OCI-LY1 (cell line): ENCODE measurements at regions not wholly inside any gene's neighbourhood (a gene's known extent, or its start where the extent isn't known, plus 50 kb on each side); places are given as distances from the start of the nearest gene placed in this dataset.

Experiments used
- H2AFZ ChIP-seq: fragments of 200-600 bp; sonication (generic), shearing (Covaris generic); 2 replicates; pipeline ENCODE4 v1.6.0; 2014; ENCODE audit warnings: antibody characterized with exemption, mild to moderate bottlenecking, low read length
- H3F3A ChIP-seq: fragments of 200-600 bp; sonication (generic), shearing (Covaris generic); 2 replicates; pipeline ENCODE4 v1.6.0; 2014; ENCODE audit warnings: mild to moderate bottlenecking, antibody characterized with exemption, low read length, moderate library complexity; ENCODE audit not compliant: insufficient read depth
- H3K27ac ChIP-seq: fragments of 200-600 bp; sonication (generic); 2 replicates; pipeline ENCODE4 v1.5.1; 2014; ENCODE audit warnings: low read length, mixed run types, mild to moderate bottlenecking, low read depth; ENCODE audit not compliant: poor library complexity, severe bottlenecking
- H3K27me3 ChIP-seq: fragments of 200-600 bp; sonication (generic); 2 replicates; pipeline ENCODE4 v1.6.0; 2014; ENCODE audit warnings: antibody characterized with exemption, mild to moderate bottlenecking, low read length, moderate library complexity; ENCODE audit not compliant: insufficient read depth
- H3K36me3 ChIP-seq: fragments of 200-600 bp; sonication (generic); 2 replicates; pipeline ENCODE4 v1.6.1; 2014; ENCODE audit warnings: mild to moderate bottlenecking, antibody characterized with exemption, low read length, moderate library complexity, mixed read lengths; ENCODE audit not compliant: insufficient read depth
- H3K4me1 ChIP-seq: fragments of 200-600 bp; sonication (generic); 2 replicates; pipeline ENCODE4 v1.5.1; 2014; ENCODE audit warnings: mild to moderate bottlenecking, low read length, moderate library complexity; ENCODE audit not compliant: insufficient read depth, severe bottlenecking
- H3K4me2 ChIP-seq: fragments of 200-600 bp; sonication (generic), shearing (Covaris generic); 2 replicates; pipeline ENCODE4 v1.6.1; 2014; ENCODE audit warnings: low read length
- H3K4me3 ChIP-seq: fragments of 200-600 bp; sonication (generic); 2 replicates; pipeline ENCODE4 v1.5.1; 2014; ENCODE audit warnings: low read length, low read depth, mild to moderate bottlenecking, mixed read lengths; ENCODE audit not compliant: poor library complexity, severe bottlenecking
- H3K79me2 ChIP-seq: fragments of 200-600 bp; shearing (Covaris generic); 2 replicates; pipeline ENCODE4 v1.6.1; 2016; ENCODE audit warnings: mixed run types, low read length, mixed read lengths; ENCODE audit not compliant: insufficient read depth
- H3K9ac ChIP-seq: fragments of 200-600 bp; sonication (generic), shearing (Covaris generic); 2 replicates; pipeline ENCODE4 v1.6.1; 2014; ENCODE audit warnings: mild to moderate bottlenecking, low read length, mixed read lengths
- H3K9me2 ChIP-seq: fragments of 200-600 bp; sonication (generic), shearing (Covaris generic); 2 replicates; pipeline ENCODE4 v1.6.1; 2014; ENCODE audit warnings: low read depth, mild to moderate bottlenecking, low read length, mixed read lengths
- H3K9me3 ChIP-seq: fragments of 200-600 bp; shearing (Covaris generic); 2 replicates; pipeline ENCODE4 v1.6.1; 2014; ENCODE audit warnings: low read length, mixed read lengths
- H4K20me1 ChIP-seq: fragments of 200-600 bp; sonication (generic), shearing (Covaris generic); 2 replicates; pipeline ENCODE4 v1.6.0; 2016; ENCODE audit warnings: mild to moderate bottlenecking, low read length; ENCODE audit not compliant: insufficient read depth
- CTCF ChIP-seq: fragments of 200-600 bp; sonication (generic), shearing (Covaris generic); IDR thresholded peaks from 2 replicates; pipeline ENCODE4 v1.5.1; 2017; ENCODE audit warnings: mild to moderate bottlenecking, antibody characterized with exemption, low read length, moderate library complexity, mixed read lengths
- EZH2 ChIP-seq: fragments of 200-600 bp; sonication (generic), shearing (Covaris generic); IDR thresholded peaks from 2 replicates; pipeline ENCODE4 v1.8.0; 2017; ENCODE audit warnings: borderline replicate concordance, mixed run types, mild to moderate bottlenecking, antibody characterized with exemption, low read length, moderate library complexity, mixed read lengths

DNA sequence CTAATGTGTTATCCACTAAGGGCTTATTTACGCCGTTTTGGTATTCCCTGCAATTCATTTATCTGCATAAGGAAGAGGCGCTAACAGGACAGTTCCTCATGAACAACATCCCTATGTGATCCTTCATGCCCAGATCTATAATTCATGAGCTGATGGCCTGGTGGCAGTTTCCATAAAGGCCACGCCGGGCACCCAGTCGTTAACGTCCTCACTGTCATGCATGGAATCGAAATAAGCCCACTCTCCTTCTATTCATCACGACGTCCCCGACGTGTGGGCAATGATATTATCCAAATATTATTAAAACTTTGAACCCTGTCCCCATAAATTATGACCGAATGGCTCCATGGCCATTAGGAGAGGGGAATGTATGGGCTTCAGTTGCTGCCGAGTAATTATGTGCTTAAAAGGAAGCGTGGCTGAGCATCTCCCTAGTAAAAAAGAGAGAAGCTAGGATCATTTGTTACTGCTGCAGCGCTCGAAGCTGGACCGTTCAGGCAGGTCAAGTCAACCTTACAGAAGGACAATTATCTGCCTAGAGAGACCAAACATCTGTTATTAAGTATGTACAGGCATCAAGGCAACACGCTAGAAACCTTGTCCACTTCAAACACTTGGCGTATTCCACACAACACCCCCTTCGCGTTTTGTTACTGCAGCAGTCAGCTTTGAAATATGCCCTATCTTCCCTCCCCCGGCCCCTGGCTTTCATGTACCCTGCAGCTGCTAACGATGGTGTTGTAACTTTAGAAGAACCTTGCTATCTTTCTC is 94.0 kb upstream of the SALL1 start:
- TF ChIP-seq EZH2, result no peak
- no peak for TF ChIP-seq CTCF
- H3K4me1 ChIP-seq, result no peaks in the 10 kb centered on the region
- no peaks in the 10 kb centered on the region for H3K36me3 ChIP-seq
- no peaks in the 10 kb centered on the region for H4K20me1 ChIP-seq
- no peaks in the 10 kb centered on the region for H3K9me2 ChIP-seq
- H3F3A ChIP-seq, result no peaks in the 10 kb centered on the region
- H3K9me3 ChIP-seq, result no peaks in the 10 kb centered on the region
- no peak overlapping the region for H3K4me2 ChIP-seq
- H3K4me3 ChIP-seq, result no peak overlapping the region
- H3K27me3 ChIP-seq, result no peaks in the 10 kb centered on the region
- H3K27ac ChIP-seq, result no peak overlapping the region
- H3K9ac ChIP-seq, result no peak overlapping the region
- no peaks in the 10 kb centered on the region for H3K79me2 ChIP-seq
- no peak overlapping the region for H2AFZ ChIP-seq

DNA sequence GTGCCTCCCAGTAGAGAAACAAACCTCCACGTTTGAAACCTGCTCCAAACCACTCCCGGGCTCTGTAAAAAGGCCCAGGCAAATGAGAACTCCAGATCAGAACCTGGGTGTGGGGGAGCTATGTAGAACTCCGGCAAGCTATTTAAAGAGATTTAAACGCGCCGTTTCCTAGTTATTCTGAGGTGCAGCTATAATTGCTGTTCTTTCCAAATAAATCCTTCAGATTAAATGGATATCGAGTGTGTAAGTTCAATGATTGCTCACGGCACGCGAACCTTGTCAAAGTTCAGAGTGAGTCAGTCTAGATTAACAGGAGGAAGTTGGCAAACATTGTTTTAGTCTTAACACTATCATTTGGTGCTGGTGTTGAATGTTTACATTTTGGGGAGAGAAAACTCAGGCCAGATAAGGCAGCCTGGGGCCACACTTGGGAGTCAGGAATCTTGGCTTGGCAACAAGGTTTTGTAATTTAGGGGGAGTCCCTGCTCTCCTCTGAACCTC is 92.9 kb upstream of the SALL1 start:
- no peaks in the 10 kb centered on the region for H3K9me2 ChIP-seq
- no peaks in the 10 kb centered on the region for H3K36me3 ChIP-seq
- H3K27me3 ChIP-seq, result no peaks in the 10 kb centered on the region
- H3K79me2 ChIP-seq, result no peaks in the 10 kb centered on the region
- no peaks in the 10 kb centered on the region for H3K4me1 ChIP-seq
- no peaks in the 10 kb centered on the region for H3K9me3 ChIP-seq
- no peaks in the 10 kb centered on the region for H4K20me1 ChIP-seq
- TF ChIP-seq CTCF (no peak), EZH2 (no peak)
- H3F3A ChIP-seq, result no peaks in the 10 kb centered on the region
- H2AFZ ChIP-seq, result no peak overlapping the region
- H3K4me3 ChIP-seq, result no peak overlapping the region
- H3K9ac ChIP-seq, result no peak overlapping the region
- H3K27ac ChIP-seq, result no peak overlapping the region
- no peak overlapping the region for H3K4me2 ChIP-seq

GRCh38 chr16:51242296-51242994 is 91.4 kb upstream of the SALL1 start:
- no peaks in the 10 kb centered on the region for H3K9me2 ChIP-seq
- H3K36me3 ChIP-seq, result no peaks in the 10 kb centered on the region
- H3K27me3 ChIP-seq, result no peaks in the 10 kb centered on the region
- no peak overlapping the region for H3K9ac ChIP-seq
- H4K20me1 ChIP-seq, result no peaks in the 10 kb centered on the region
- no peak overlapping the region for H3K4me2 ChIP-seq
- no peaks in the 10 kb centered on the region for H3F3A ChIP-seq
- H2AFZ ChIP-seq, result no peak overlapping the region
- H3K27ac ChIP-seq, result no peak overlapping the region
- no peak for TF ChIP-seq EZH2
- TF ChIP-seq CTCF, result no peak
- no peak overlapping the region for H3K4me3 ChIP-seq
- H3K79me2 ChIP-seq, result no peaks in the 10 kb centered on the region
- H3K9me3 ChIP-seq, result no peaks in the 10 kb centered on the region
- H3K4me1 ChIP-seq, result no peaks in the 10 kb centered on the region
